ENCODE measurements at regions not wholly inside any gene's neighbourhood (a gene's known extent, or its start where the extent isn't known, plus 50 kb on each side); places are given as distances from the start of the nearest gene placed in this dataset.

GRCh38 chr3:21042184-21042583 lies 708.8 kb downstream of the ZNF385D start:
- SMC1A ChIA-PET (ENCODE audit: uncharacterized antibody, unreplicated experiment): no interaction called here

More at GRCh38 chr3:21042184-21042583, 708.8 kb downstream of the ZNF385D start:
- no peaks in the 10 kb centered on the region for H3K4me1 ChIP-seq (ENCODE audit: control insufficient read depth, insufficient read depth, low read length)
- no peak overlapping the region for H3K4me3 ChIP-seq
- H4K20me1 ChIP-seq (ENCODE audit: control insufficient read depth, insufficient read depth): no peaks in the 10 kb centered on the region
- no peak overlapping the region for H3K4me2 ChIP-seq (ENCODE audit: control insufficient read depth, insufficient read depth)
- BruUV-seq (replicated peaks): no TSS peak
- TF ChIP-seq BCL11A (IDR thresholded peaks at IDR 0.05; ENCODE audit: low read depth, low read length): no peak
- TF ChIP-seq, protein P1, sequence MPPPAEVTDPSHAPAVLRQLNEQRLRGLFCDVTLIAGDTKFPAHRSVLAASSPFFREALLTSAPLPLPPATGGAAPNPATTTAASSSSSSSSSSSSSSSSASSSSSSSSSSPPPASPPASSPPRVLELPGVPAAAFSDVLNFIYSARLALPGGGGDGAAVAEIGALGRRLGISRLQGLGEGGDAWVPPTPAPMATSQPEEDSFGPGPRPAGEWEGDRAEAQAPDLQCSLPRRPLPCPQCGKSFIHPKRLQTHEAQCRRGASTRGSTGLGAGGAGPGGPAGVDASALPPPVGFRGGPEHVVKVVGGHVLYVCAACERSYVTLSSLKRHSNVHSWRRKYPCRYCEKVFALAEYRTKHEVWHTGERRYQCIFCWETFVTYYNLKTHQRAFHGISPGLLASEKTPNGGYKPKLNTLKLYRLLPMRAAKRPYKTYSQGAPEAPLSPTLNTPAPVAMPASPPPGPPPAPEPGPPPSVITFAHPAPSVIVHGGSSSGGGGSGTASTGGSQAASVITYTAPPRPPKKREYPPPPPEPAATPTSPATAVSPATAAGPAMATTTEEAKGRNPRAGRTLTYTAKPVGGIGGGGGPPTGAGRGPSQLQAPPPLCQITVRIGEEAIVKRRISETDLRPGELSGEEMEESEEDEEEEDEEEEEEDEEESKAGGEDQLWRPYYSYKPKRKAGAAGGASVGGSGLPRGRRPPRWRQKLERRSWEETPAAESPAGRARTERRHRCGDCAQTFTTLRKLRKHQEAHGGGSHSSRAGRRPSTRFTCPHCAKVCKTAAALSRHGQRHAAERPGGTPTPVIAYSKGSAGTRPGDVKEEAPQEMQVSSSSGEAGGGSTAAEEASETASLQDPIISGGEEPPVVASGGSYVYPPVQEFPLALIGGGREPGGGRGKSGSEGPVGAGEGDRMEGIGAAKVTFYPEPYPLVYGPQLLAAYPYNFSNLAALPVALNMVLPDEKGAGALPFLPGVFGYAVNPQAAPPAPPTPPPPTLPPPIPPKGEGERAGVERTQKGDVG (CRISPR knock-in tag; IDR thresholded peaks at IDR 0.05): no peak
- no peak for TF ChIP-seq SPI1 (IDR thresholded peaks at IDR 0.05; ENCODE audit: borderline replicate concordance, insufficient read depth, low read depth, low read length)
- no peak for TF ChIP-seq STAT1 (conservative IDR thresholded peaks at IDR 0.05)
- TF ChIP-seq CEBPB (IDR thresholded peaks at IDR 0.05; ENCODE audit: borderline replicate concordance in 1 of 2, low read depth in 2 of 2, low read length in 2 of 2): no peak
- no peak for TF ChIP-seq SRF (IDR thresholded peaks at IDR 0.05; ENCODE audit: low read depth in 2 of 2, low read length in 2 of 2)
- no peak for TF ChIP-seq TCF7 (IDR thresholded peaks at IDR 0.05; ENCODE audit: borderline replicate concordance)
- no peak for TF ChIP-seq PML (IDR thresholded peaks at IDR 0.05; ENCODE audit: low read length)
- TF ChIP-seq FOXM1 (IDR thresholded peaks at IDR 0.05; ENCODE audit: low read depth, low read length): no peak
- TF ChIP-seq SIN3A (IDR thresholded peaks at IDR 0.05; ENCODE audit: low read depth, low read length): no peak
- TF ChIP-seq KAT2A (conservative IDR thresholded peaks at IDR 0.05; ENCODE audit: control insufficient read depth, low read depth, low read length): no peak
- no peak for TF ChIP-seq FOXK2 (IDR thresholded peaks at IDR 0.05)
- TF ChIP-seq TBL1XR1 (IDR thresholded peaks at IDR 0.05; ENCODE audit: low read depth, low read length): no peak
- no peak for TF ChIP-seq ZNF622 (IDR thresholded peaks at IDR 0.05)
- no peak for TF ChIP-seq ASH2L (IDR thresholded peaks at IDR 0.05; ENCODE audit: borderline replicate concordance, low read depth)
- TF ChIP-seq NFXL1 (IDR thresholded peaks at IDR 0.05; ENCODE audit: borderline replicate concordance): no peak
- TF ChIP-seq BHLHE40 (IDR thresholded peaks at IDR 0.05; ENCODE audit: borderline replicate concordance in 1 of 2, low read depth in 2 of 2, low read length in 1 of 2): no peak
- TF ChIP-seq BRCA1 (IDR thresholded peaks at IDR 0.05; ENCODE audit: low read depth, low read length): no peak
- TF ChIP-seq BMI1 (IDR thresholded peaks at IDR 0.05; ENCODE audit: borderline replicate concordance): no peak
- FAIRE-seq (no peak), ATAC-seq (no peak), DNase-seq (ENCODE audit: low read depth, low spot score) (no peak)
- no peak overlapping the region for H2AFZ ChIP-seq (ENCODE audit: control insufficient read depth, low read depth, low read length)
- H3K36me3 ChIP-seq (ENCODE audit: control insufficient read depth in 2 of 2, insufficient read depth in 2 of 2, low read length in 1 of 2): no peaks in the 10 kb centered on the region
- RAD21 ChIA-PET (ENCODE audit: unreplicated experiment): no interaction called here
- H3K79me2 ChIP-seq (ENCODE audit: control insufficient read depth, insufficient read depth, low read length): no peaks in the 10 kb centered on the region
- H3K27me3 ChIP-seq (replicated peaks in 1 of 2; ENCODE audit: control insufficient read depth in 2 of 2, insufficient read depth in 2 of 2, low read length in 1 of 2): no peaks in the 10 kb centered on the region
- no peaks in the 10 kb centered on the region for H3K9me3 ChIP-seq (replicated peaks; ENCODE audit: control insufficient read depth, insufficient read depth, low read length)
- no peak overlapping the region for H3K27ac ChIP-seq (ENCODE audit: control insufficient read depth, insufficient read depth)
- in situ Hi-C loops (cut with MboI): no loop called here
- intact Hi-C loops (cut with micrococcal nuclease; ENCODE audit: unreplicated experiment): no loop called here
- CTCF ChIA-PET: no interaction called here
- POLR2A ChIA-PET: no interaction called here
- 64% methylated on average over 9 of the region's 9 CpGs for WGBS (ENCODE audit: insufficient coverage, insufficient replicate concordance, low lambda C conversion rate, missing lambda C conversion rate)
- no peak overlapping the region for H3K9ac ChIP-seq (ENCODE audit: control insufficient read depth, insufficient read depth, low read length)
